ENCODE measurements at regions not wholly inside any gene's neighbourhood (a gene's known extent, or its start where the extent isn't known, plus 50 kb on each side); places are given as distances from the start of the nearest gene placed in this dataset.
"Not testable (repeated sequence)": the region's sequence is repeated elsewhere in the genome, so short reads cannot be mapped to it uniquely, and the experiment has no call there.

GRCh38 chr13:87814403-87814802, 143.2 kb downstream of the SLITRK5 start:
- Mint-ChIP-seq H3K4me3 (no peak overlapping the region), H3K27ac (ENCODE audit: unreplicated experiment) (no peak overlapping the region), H3K4me1 (no peaks in the 10 kb centered on the region), H3K27me3 (ENCODE audit: low read depth) (no peaks in the 10 kb centered on the region), H3K36me3 (ENCODE audit: low read depth) (no peaks in the 10 kb centered on the region), H3K9me3 (no peaks in the 10 kb centered on the region)
- no peak for TF ChIP-seq CTCF (conservative IDR thresholded peaks at IDR 0.05)
- DNase-seq (ENCODE audit: low read depth, low spot score), result no peak

- no peak for DNase-seq (ENCODE audit: low read depth, low spot score)
- Mint-ChIP-seq H3K4me3 (no peak overlapping the region), H3K27me3 (ENCODE audit: low read depth) (no peaks in the 10 kb centered on the region), H3K4me1 (no peaks in the 10 kb centered on the region), H3K36me3 (ENCODE audit: low read depth) (no peaks in the 10 kb centered on the region), H3K27ac (ENCODE audit: unreplicated experiment) (no peak overlapping the region), H3K9me3 (no peaks in the 10 kb centered on the region)
- no peak for TF ChIP-seq CTCF (conservative IDR thresholded peaks at IDR 0.05)
Measured at GRCh38 chr13:87820241-87820640, 149.1 kb downstream of the SLITRK5 start.

- no peak overlapping the region for H3K4me3 Mint-ChIP-seq
- no peaks in the 10 kb centered on the region for H3K27me3 Mint-ChIP-seq (ENCODE audit: low read depth)
- no peak for DNase-seq (ENCODE audit: low read depth, low spot score)
- TF ChIP-seq CTCF (conservative IDR thresholded peaks at IDR 0.05), result no peak
- no peak overlapping the region for H3K27ac Mint-ChIP-seq (ENCODE audit: unreplicated experiment)
- H3K4me1 Mint-ChIP-seq, result no peaks in the 10 kb centered on the region
- H3K9me3 Mint-ChIP-seq, result no peaks in the 10 kb centered on the region
- no peaks in the 10 kb centered on the region for H3K36me3 Mint-ChIP-seq (ENCODE audit: low read depth)
Measured at GRCh38 chr13:87821512-87821911, 150.3 kb downstream of the SLITRK5 start.

- DNase-seq (ENCODE audit: low read depth, low spot score); H3K36me3 Mint-ChIP-seq (ENCODE audit: low read depth); H3K27me3 Mint-ChIP-seq (ENCODE audit: low read depth); H3K9me3 Mint-ChIP-seq; H3K4me1 Mint-ChIP-seq; H3K4me3 Mint-ChIP-seq; H3K27ac Mint-ChIP-seq (ENCODE audit: unreplicated experiment): not testable (repeated sequence)
Measured at GRCh38 chr13:87826301-87826700, 155.1 kb downstream of the SLITRK5 start.

- H3K27me3 Mint-ChIP-seq (ENCODE audit: low read depth), result no peaks in the 10 kb centered on the region
- H3K9me3 Mint-ChIP-seq, result no peaks in the 10 kb centered on the region
- no peak overlapping the region for H3K27ac Mint-ChIP-seq (ENCODE audit: unreplicated experiment)
- no peaks in the 10 kb centered on the region for H3K4me1 Mint-ChIP-seq
- H3K4me3 Mint-ChIP-seq, result no peak overlapping the region
- TF ChIP-seq CTCF (conservative IDR thresholded peaks at IDR 0.05), result no peak
- DNase-seq (ENCODE audit: low read depth, low spot score), result no peak
- H3K36me3 Mint-ChIP-seq (ENCODE audit: low read depth), result no peaks in the 10 kb centered on the region
Measured at GRCh38 chr13:87827479-87827878, 156.3 kb downstream of the SLITRK5 start.

- Mint-ChIP-seq H3K27me3 (ENCODE audit: low read depth) (no peaks in the 10 kb centered on the region), H3K4me1 (peaks cover 11% of the 10 kb centered on the region), H3K27ac (ENCODE audit: unreplicated experiment) (no peak overlapping the region)
Measured at GRCh38 chr13:87837522-87837921, 166.4 kb downstream of the SLITRK5 start.

More at GRCh38 chr13:87837522-87837921, 166.4 kb downstream of the SLITRK5 start:
- H3K4me3 Mint-ChIP-seq, result no peak overlapping the region
- H3K9me3 Mint-ChIP-seq, result no peaks in the 10 kb centered on the region
- no peaks in the 10 kb centered on the region for H3K36me3 Mint-ChIP-seq (ENCODE audit: low read depth)
- no peak for DNase-seq (ENCODE audit: low read depth, low spot score)
- no peak for TF ChIP-seq CTCF (conservative IDR thresholded peaks at IDR 0.05)
